KMS-11 (cell line): ENCODE measurements at regions not wholly inside any gene's neighbourhood (a gene's known extent, or its start where the extent isn't known, plus 50 kb on each side); places are given as distances from the start of the nearest gene placed in this dataset.

Experiments used
- H2AFZ ChIP-seq: fragments of 200-600 bp; sonication (generic); 2 replicates; pipeline ENCODE4 v1.6.1; 2016; ENCODE audit warnings: antibody characterized with exemption, mixed run types, low read depth
- H3K27ac ChIP-seq: fragments of 200-600 bp; sonication (generic); 2 replicates; pipeline ENCODE4 v1.6.1; 2016; ENCODE audit warnings: mild to moderate bottlenecking, mixed run types
- H3K27me3 ChIP-seq: fragments of 200-600 bp; sonication (generic); 2 replicates; pipeline ENCODE4 v1.6.1; 2017; ENCODE audit warnings: mild to moderate bottlenecking, low read depth, mixed run types, moderate library complexity; ENCODE audit not compliant: insufficient read depth
- H3K36me3 ChIP-seq: fragments of 200-600 bp; sonication (generic); 2 replicates; pipeline ENCODE4 v1.6.1; 2017; ENCODE audit warnings: mild to moderate bottlenecking, mixed run types; ENCODE audit not compliant: insufficient read depth
- H3K4me1 ChIP-seq: fragments of 200-600 bp; sonication (generic); 2 replicates; pipeline ENCODE4 v1.6.1; 2016; ENCODE audit warnings: mild to moderate bottlenecking, low read depth, mixed run types; ENCODE audit not compliant: poor library complexity, severe bottlenecking
- H3K4me2 ChIP-seq: fragments of 200-600 bp; sonication (generic); 2 replicates; pipeline ENCODE4 v1.7.0; 2016; ENCODE audit warnings: mild to moderate bottlenecking, mixed run types
- H3K4me3 ChIP-seq: fragments of 200-600 bp; sonication (generic); IDR thresholded peaks from 2 replicates; pipeline ENCODE4 v1.6.1; 2017; ENCODE audit warnings: low read depth, low read length, mixed read lengths; ENCODE audit not compliant: insufficient read depth
- H3K79me2 ChIP-seq: fragments of 200-600 bp; sonication (generic); 2 replicates; pipeline ENCODE4 v1.6.1; 2016; ENCODE audit warnings: low read depth, mixed run types; ENCODE audit not compliant: insufficient read depth
- H3K9ac ChIP-seq: fragments of 200-600 bp; sonication (generic); 2 replicates; pipeline ENCODE4 v1.6.1; 2016; ENCODE audit warnings: mild to moderate bottlenecking, mixed run types
- H4K20me1 ChIP-seq: fragments of 200-600 bp; sonication (generic); 2 replicates; pipeline ENCODE4 v1.6.1; 2016; ENCODE audit warnings: mild to moderate bottlenecking, mixed run types; ENCODE audit not compliant: insufficient read depth
- CTCF ChIP-seq: fragments of 200-600 bp; sonication (generic); conservative IDR thresholded peaks from 2 replicates; pipeline ENCODE4 v1.6.1; 2017; ENCODE audit warnings: low read depth, mild to moderate bottlenecking, antibody characterized with exemption, low read length, moderate library complexity, mixed read lengths

GRCh38 chr12:28930704-28931103 is 218.4 kb upstream of the FAR2 start:
- Histone ChIP-seq H3K36me3 (no peaks in the 10 kb centered on the region), H2AFZ (no peak overlapping the region), H3K27me3 (no peaks in the 10 kb centered on the region), H3K4me3 (no peak overlapping the region), H4K20me1 (no peaks in the 10 kb centered on the region), H3K4me1 (no peaks in the 10 kb centered on the region), H3K4me2 (no peak overlapping the region), H3K79me2 (no peaks in the 10 kb centered on the region), H3K9ac (no peak overlapping the region), H3K27ac (no peak overlapping the region)
- no peak for TF ChIP-seq CTCF

GRCh38 chr12:28933176-28933575 is 215.9 kb upstream of the FAR2 start:
- TF ChIP-seq CTCF, result no peak
- Histone ChIP-seq H3K4me2 (no peak overlapping the region), H3K9ac (no peak overlapping the region), H3K79me2 (no peaks in the 10 kb centered on the region), H2AFZ (no peak overlapping the region), H3K4me1 (no peaks in the 10 kb centered on the region), H3K4me3 (no peak overlapping the region), H4K20me1 (no peaks in the 10 kb centered on the region), H3K36me3 (no peaks in the 10 kb centered on the region), H3K27me3 (no peaks in the 10 kb centered on the region), H3K27ac (no peak overlapping the region)

- Histone ChIP-seq H3K4me3 (no peak overlapping the region), H3K27me3 (no peaks in the 10 kb centered on the region), H3K4me1 (no peaks in the 10 kb centered on the region), H3K36me3 (no peaks in the 10 kb centered on the region), H2AFZ (no peak overlapping the region), H3K79me2 (no peaks in the 10 kb centered on the region), H3K9ac (no peak overlapping the region), H4K20me1 (no peaks in the 10 kb centered on the region), H3K4me2 (no peak overlapping the region), H3K27ac (no peak overlapping the region)
- TF ChIP-seq CTCF, result no peak
These were observed 215.1 kb upstream of the FAR2 start for GRCh38 chr12:28933864-28934527.

- H3K36me3 ChIP-seq, result no peaks in the 10 kb centered on the region
These were observed 212.9 kb upstream of the FAR2 start for GRCh38 chr12:28936221-28936620.

More at GRCh38 chr12:28936221-28936620, 212.9 kb upstream of the FAR2 start:
- no peak overlapping the region for H2AFZ ChIP-seq
- no peaks in the 10 kb centered on the region for H3K27me3 ChIP-seq
- H3K27ac ChIP-seq, result no peak overlapping the region
- no peak overlapping the region for H3K9ac ChIP-seq
- no peaks in the 10 kb centered on the region for H4K20me1 ChIP-seq
- no peaks in the 10 kb centered on the region for H3K4me1 ChIP-seq
- no peaks in the 10 kb centered on the region for H3K79me2 ChIP-seq
- H3K4me2 ChIP-seq, result no peak overlapping the region
- no peak overlapping the region for H3K4me3 ChIP-seq
- no peak for TF ChIP-seq CTCF
